H1 (cell line): ENCODE measurements at regions not wholly inside any gene's neighbourhood (a gene's known extent, or its start where the extent isn't known, plus 50 kb on each side); places are given as distances from the start of the nearest gene placed in this dataset.

Source experiments
- CTCF ChIA-PET: fragments of 300-600 bp; sonication (Branson Sonifier 250); formaldehyde crosslinking; loops from one replicate; lab custom pipeline; 2021; ENCODE audit not compliant: partially characterized antibody; lab: Charles Lee
- POLR2A ChIA-PET: fragments of 300-600 bp; sonication (Branson Sonifier 250); formaldehyde crosslinking; loops from one replicate; lab custom pipeline; 2021; ENCODE audit warnings: inconsistent platforms; ENCODE audit not compliant: partially characterized antibody; lab: Charles Lee
- DNase-seq, 2 experiments: peaks; one replicate each; pipeline versions ENCODE4 v3.0.0 to v3.0.0-alpha.2; 2010 to 2022; ENCODE audit warnings: low spot score in 2 of 2, low read depth in 1 of 2, mixed read lengths in 1 of 2
- FAIRE-seq: peaks from 2 replicates; lab custom pipeline; 2011; peaks lifted over from hg19 to GRCh38; lab: Jason Lieb, UNC
- H2AFZ ChIP-seq: 2 replicates; pipeline ENCODE4 v1.8.1; 2012; ENCODE audit warnings: low read length, inconsistent platforms
- H2AK5ac ChIP-seq: 2 replicates; pipeline ENCODE4 v1.6.1; 2013; ENCODE audit warnings: low read depth, low read length
- H2BK120ac ChIP-seq: replicated peaks from 2 replicates; pipeline ENCODE3; 2013; ENCODE audit warnings: low read depth, low read length, inconsistent platforms
- H2BK12ac ChIP-seq: 2 replicates; pipeline ENCODE4 v1.6.1; 2013; ENCODE audit warnings: low read depth, low read length
- H2BK15ac ChIP-seq: 2 replicates; pipeline ENCODE4 v1.6.1; 2013; ENCODE audit warnings: low read length
- H2BK20ac ChIP-seq: 2 replicates; pipeline ENCODE4 v1.6.1; 2013; ENCODE audit warnings: low read length
- H2BK5ac ChIP-seq: 2 replicates; pipeline ENCODE4 v1.6.1; 2013; ENCODE audit warnings: low read depth, low read length
- H3K14ac ChIP-seq: 2 replicates; pipeline ENCODE4 v1.6.1; 2013; ENCODE audit warnings: inconsistent platforms; ENCODE audit not compliant: insufficient read length
- H3K18ac ChIP-seq: 2 replicates; pipeline ENCODE4 v1.6.1; 2013; ENCODE audit warnings: low read length; ENCODE audit errors: extremely low read depth
- H3K23ac ChIP-seq: 2 replicates; pipeline ENCODE4 v1.6.1; 2013; ENCODE audit warnings: inconsistent platforms; ENCODE audit not compliant: insufficient read length
- H3K23me2 ChIP-seq: 2 replicates; pipeline ENCODE4 v1.6.1; 2013; ENCODE audit warnings: low read depth, low read length
- H3K27ac ChIP-seq: 2 replicates; pipeline ENCODE4 v1.6.1; 2011; ENCODE audit warnings: low read depth, low read length, inconsistent platforms
- H3K27me3 ChIP-seq, 4 experiments: replicated peaks in 1 of 4; 1 replicate in 1 of 4; 2 replicates in 3 of 4; pipeline versions ENCODE4 v1.6.1 to v1.8.1; 2011 to 2013; ENCODE audit warnings: low read length in 3 of 4, mild to moderate bottlenecking in 3 of 4, inconsistent platforms in 2 of 4, mixed read lengths in 2 of 4, moderate library complexity in 1 of 4; ENCODE audit not compliant: control insufficient read depth in 3 of 4, insufficient read depth in 3 of 4; ENCODE audit errors: extremely low read depth in 1 of 4
- H3K36me3 ChIP-seq, 4 experiments: 2 replicates each; pipeline versions ENCODE4 v1.6.1 to v1.8.1; 2011 to 2013; ENCODE audit warnings: mild to moderate bottlenecking in 4 of 4, low read length in 3 of 4, moderate library complexity in 2 of 4, control low read depth in 1 of 4, inconsistent platforms in 1 of 4; ENCODE audit not compliant: insufficient read depth in 4 of 4, control insufficient read depth in 2 of 4
- H3K4ac ChIP-seq: replicated peaks from 2 replicates; pipeline ENCODE3; 2013; ENCODE audit warnings: low read length, low read depth, mixed read lengths, inconsistent platforms; ENCODE audit not compliant: insufficient read length
- H3K4me1 ChIP-seq, 4 experiments: replicated peaks in 1 of 4; 1 replicate in 1 of 4; 2 replicates in 3 of 4; pipeline versions ENCODE4 v1.6.1 to v1.8.1; 2011 to 2013; ENCODE audit warnings: low read length in 3 of 4, inconsistent platforms in 2 of 4, mixed read lengths in 1 of 4; ENCODE audit not compliant: insufficient read depth in 4 of 4, control insufficient read depth in 3 of 4
- H3K4me2 ChIP-seq, 2 experiments: 2 replicates each; pipeline versions ENCODE4 v1.6.1 to v1.8.1; 2011 to 2013; ENCODE audit warnings: low read depth in 2 of 2, low read length in 2 of 2, control low read depth in 1 of 2, inconsistent platforms in 1 of 2, mild to moderate bottlenecking in 1 of 2; ENCODE audit not compliant: insufficient read depth in 1 of 2
- H3K4me3 ChIP-seq, 4 experiments: fragments of 200-600, 300-600 bp in 1 of 4; sonication (generic), shearing (Covaris generic), sonication (Bioruptor Twin) in 1 of 4; 2 replicates each; pipeline versions ENCODE4 v1.5.1 to v1.8.1; 2011 to 2016; ENCODE audit warnings: low read length in 4 of 4, low read depth in 3 of 4, control low read depth in 2 of 4, inconsistent platforms in 2 of 4, mild to moderate bottlenecking in 2 of 4, mixed read lengths in 1 of 4, moderate library complexity in 1 of 4; ENCODE audit not compliant: insufficient read depth in 2 of 4; ENCODE audit errors: extremely low read depth in 1 of 4
- H3K56ac ChIP-seq: replicated peaks from 2 replicates; pipeline ENCODE3; 2013; ENCODE audit warnings: low read depth, mild to moderate bottlenecking, mixed read lengths, low read length, inconsistent platforms; ENCODE audit not compliant: insufficient read length
- H3K79me1 ChIP-seq: 2 replicates; pipeline ENCODE4 v1.6.1; 2013; ENCODE audit warnings: low read depth, low read length, control low read depth
- H3K79me2 ChIP-seq, 2 experiments: 2 replicates each; pipeline versions ENCODE4 v1.6.1 to v1.8.1; 2012 to 2013; ENCODE audit warnings: low read length in 2 of 2, mild to moderate bottlenecking in 2 of 2, inconsistent platforms in 1 of 2; ENCODE audit not compliant: insufficient read depth in 2 of 2, control insufficient read depth in 1 of 2
- H3K9ac ChIP-seq, 4 experiments: replicated peaks in 1 of 4; 1 replicate in 1 of 4; 2 replicates in 3 of 4; pipeline versions ENCODE4 v1.6.1 to v1.8.1; 2011 to 2013; ENCODE audit warnings: low read depth in 3 of 4, low read length in 3 of 4, control low read depth in 2 of 4, mild to moderate bottlenecking in 2 of 4, moderate library complexity in 2 of 4, inconsistent platforms in 1 of 4; ENCODE audit errors: extremely low read depth in 1 of 4
- H3K9me3 ChIP-seq, 2 experiments: 2 replicates each; pipeline versions ENCODE4 v1.6.1 to v1.8.1; 2012 to 2013; ENCODE audit warnings: mild to moderate bottlenecking in 2 of 2, moderate library complexity in 2 of 2, control low read depth in 1 of 2, inconsistent platforms in 1 of 2, low read depth in 1 of 2, low read length in 1 of 2, mixed read lengths in 1 of 2; ENCODE audit not compliant: insufficient read depth in 2 of 2
- H4K20me1 ChIP-seq, 2 experiments: replicated peaks in 1 of 2; 2 replicates each; pipeline versions ENCODE3 to v1.8.1; 2011 to 2013; ENCODE audit warnings: inconsistent platforms in 2 of 2, low read length in 2 of 2, mild to moderate bottlenecking in 1 of 2; ENCODE audit not compliant: insufficient read depth in 2 of 2, control insufficient read depth in 1 of 2
- H4K5ac ChIP-seq: 2 replicates; pipeline ENCODE4 v1.6.1; 2013; ENCODE audit warnings: low read length, low read depth, mixed read lengths, inconsistent platforms; ENCODE audit not compliant: insufficient read length
- H4K8ac ChIP-seq: 2 replicates; pipeline ENCODE4 v1.8.0; 2013; ENCODE audit warnings: mild to moderate bottlenecking, moderate library complexity, low read length, inconsistent platforms; ENCODE audit not compliant: insufficient read depth; ENCODE audit errors: extremely low read depth
- H4K91ac ChIP-seq: replicated peaks from 2 replicates; pipeline ENCODE3; 2013; ENCODE audit warnings: low read length, mixed read lengths, inconsistent platforms; ENCODE audit not compliant: insufficient read length
- CTCF ChIP-seq, 3 experiments: IDR thresholded peaks; 1 replicate in 2 of 3; 2 replicates in 1 of 3; pipeline versions ENCODE4 v1.5.1 to v1.6.1; 2011; ENCODE audit warnings: low read length in 3 of 3, mild to moderate bottlenecking in 3 of 3, inconsistent platforms in 2 of 3, low read depth in 1 of 3, moderate library complexity in 1 of 3; ENCODE audit not compliant: insufficient read depth in 1 of 3; ENCODE audit errors: control extremely low read depth in 1 of 3
- E2F6 ChIP-seq: IDR thresholded peaks from 2 replicates; pipeline ENCODE4 v1.6.1; 2012; ENCODE audit warnings: inconsistent platforms
- NRF1 ChIP-seq: IDR thresholded peaks from 2 replicates; pipeline ENCODE4 v1.6.1; 2011; ENCODE audit warnings: mild to moderate bottlenecking, low read depth, low read length, improper control_type of control experiment
- PHF8 ChIP-seq: fragments of 200-600 bp; sonication (generic); conservative IDR thresholded peaks from 2 replicates; pipeline ENCODE4 v1.7.1; 2012; ENCODE audit warnings: low read depth, mild to moderate bottlenecking, inconsistent platforms, low read length, moderate library complexity
- POLR2AphosphoS5 ChIP-seq: IDR thresholded peaks from 2 replicates; pipeline ENCODE4 v1.6.1; 2011; ENCODE audit warnings: low read depth, low read length
- RAD21 ChIP-seq, 2 experiments: IDR thresholded peaks in 1 of 2; conservative IDR thresholded peaks in 1 of 2; 2 replicates each; pipeline ENCODE4 v1.6.1; 2011; ENCODE audit warnings: low read depth in 2 of 2, low read length in 2 of 2, improper control_type of control experiment in 1 of 2, inconsistent platforms in 1 of 2, mild to moderate bottlenecking in 1 of 2, moderate library complexity in 1 of 2
- SIX5 ChIP-seq: IDR thresholded peaks from 2 replicates; pipeline ENCODE4 v1.6.1; 2011; ENCODE audit warnings: mild to moderate bottlenecking, low read depth, low read length
- YY1 ChIP-seq: IDR thresholded peaks from 2 replicates; pipeline ENCODE4 v1.6.1; 2011; ENCODE audit warnings: low read depth, mild to moderate bottlenecking, low read length
- WGBS, 2 experiments: shearing (Covaris generic) in 1 of 2; methylation state at CpG; one replicate each; pipeline versions ENCODE4 v1.1.6 to v1.1.7; 2013 to 2015; ENCODE audit warnings: low lambda C conversion rate in 2 of 2, mixed read lengths in 2 of 2, inconsistent platforms in 1 of 2, low coverage in 1 of 2, missing lambda C conversion rate in 1 of 2; ENCODE audit not compliant: insufficient replicate concordance in 2 of 2, insufficient coverage in 1 of 2, insufficient read length in 1 of 2; ENCODE audit errors: extremely low coverage in 1 of 2, missing lambda C conversion rate in 1 of 2; 5-methylcytosine and 5-hydroxymethylcytosine counted together

GRCh38 chr11:93921695-93922468 is 71.5 kb upstream of the VSTM5 start:
- ChIA-PET POLR2A (interaction anchor here (0.7 to 0.9 kb wide), 2 partner anchors 13 to 204 kb away, joined by 3 read pairs; no protein-coding TSS in a partner anchor), CTCF (interaction anchor here (0.6 to 4.9 kb wide), 39 partner anchors 10 to 687 kb away, joined by 3 to 48 read pairs (median 4); partner anchors contain the start of gene PANX1)
- Histone ChIP-seq H3K23me2 (no peaks in the 10 kb centered on the region), H2BK12ac (no peak overlapping the region), H3K4me3 (no peak overlapping the region), H3K4ac (no peak overlapping the region), H3K4me2 (no peak overlapping the region), H3K9ac (no peak overlapping the region), H3K27ac (no peak overlapping the region), H4K5ac (no peak overlapping the region), H3K23ac (no peak overlapping the region), H3K79me2 (no peaks in the 10 kb centered on the region), H3K14ac (no peak overlapping the region), H2AK5ac (no peak overlapping the region), H2BK5ac (no peak overlapping the region), H2BK20ac (no peak overlapping the region), H4K91ac (no peak overlapping the region), H3K9me3 (no peaks in the 10 kb centered on the region), H4K8ac (no peak overlapping the region), H4K20me1 (no peaks in the 10 kb centered on the region), H3K4me1 (no peaks in the 10 kb centered on the region), H3K36me3 (no peaks in the 10 kb centered on the region), H2BK15ac (no peak overlapping the region), H3K79me1 (no peaks in the 10 kb centered on the region), H3K18ac (no peak overlapping the region; the same call in 1 of the 2 replicates), H3K27me3 (no peaks in the 10 kb centered on the region), H2AFZ (peak overlapping the region; percentile 93), H3K56ac (no peak overlapping the region), H2BK120ac (no peak overlapping the region)
- 49% methylated on average over 7 of the region's 7 CpGs; no CpG with 5 or more reads in 1 of the 2 experiments for WGBS, 2 experiments
- DNase-seq (peak; percentile 43 to 71), FAIRE-seq (peak; percentile 95)
- TF ChIP-seq YY1 (peak; percentile 50; the same call in 1 of the 2 replicates), PHF8 (no peak), CTCF (IDR thresholded peaks at IDR 0.05; ENCODE audit: control extremely low read depth in 1 of 3, insufficient read depth in 1 of 3, low read depth in 1 of 3, low read length in 3 of 3) (peak; percentile 57 to 92 (median 81)), SIX5 (no peak), POLR2AphosphoS5 (no peak), RAD21 (IDR thresholded peaks at IDR 0.05 in 1 of 2, conservative IDR thresholded peaks at IDR 0.05 in 1 of 2; ENCODE audit: low read depth in 2 of 2, low read length in 2 of 2) (peak; percentile 93), NRF1 (no peak), E2F6 (no peak)
